T-helper 2 cell treated with Interferon-gamma antibody and Interleukin-4, amounts not matched to agents 5 μg/mL and 100 μg/mL, for 36 hours (primary cell): ENCODE measurements at regions not wholly inside any gene's neighbourhood (a gene's known extent, or its start where the extent isn't known, plus 50 kb on each side); places are given as distances from the start of the nearest gene placed in this dataset.

Source experiments
- DNase-seq: peaks from one replicate; pipeline ENCODE4 v3.0.0; 2021; ENCODE audit warnings: low spot score
- H3K27ac Mint-ChIP-seq: one replicate; pipeline ENCODE4 v1.8.0; 2021; ENCODE audit warnings: mild to moderate bottlenecking, mixed read lengths
- H3K27me3 Mint-ChIP-seq: one replicate; pipeline ENCODE4 v1.8.0; 2021; ENCODE audit warnings: low read depth, mixed read lengths
- H3K36me3 Mint-ChIP-seq: one replicate; pipeline ENCODE4 v1.8.0; 2021; ENCODE audit warnings: low read depth, mixed read lengths
- H3K4me1 Mint-ChIP-seq: one replicate; pipeline ENCODE4 v1.8.0; 2021; ENCODE audit warnings: low read depth, mixed read lengths
- H3K4me3 Mint-ChIP-seq: one replicate; pipeline ENCODE4 v1.8.0; 2022; ENCODE audit warnings: mild to moderate bottlenecking, moderate library complexity, mixed read lengths
- H3K9me3 Mint-ChIP-seq: one replicate; pipeline ENCODE4 v1.8.0; 2021; ENCODE audit warnings: mixed read lengths

DNA sequence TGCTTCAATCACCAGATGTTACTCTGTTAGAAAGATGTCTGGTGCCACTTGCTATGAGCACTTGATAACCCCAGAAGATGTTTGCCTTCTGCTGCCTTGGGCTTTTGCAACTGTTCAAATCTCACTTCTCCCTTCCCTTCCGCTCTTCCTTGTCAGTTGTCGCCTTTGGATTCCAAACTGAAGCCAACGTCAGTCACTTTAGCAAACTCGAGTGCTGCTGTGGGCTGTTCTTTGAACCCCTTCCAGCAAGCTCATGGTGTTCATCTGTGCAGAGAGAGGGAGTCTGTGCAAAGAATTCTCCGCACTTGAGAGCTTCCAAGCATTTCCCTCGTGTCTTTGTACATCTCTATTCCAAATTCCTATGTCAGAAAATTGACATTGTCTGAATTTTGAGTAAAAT, 879.4 kb downstream of the CDH11 start:
- H3K9me3 Mint-ChIP-seq = peaks cover 57% of the 10 kb centered on the region
- no peaks in the 10 kb centered on the region for H3K36me3 Mint-ChIP-seq
- H3K4me3 Mint-ChIP-seq = no peak overlapping the region
- no peak for DNase-seq
- H3K27ac Mint-ChIP-seq = no peak overlapping the region
- no peaks in the 10 kb centered on the region for H3K4me1 Mint-ChIP-seq
- H3K27me3 Mint-ChIP-seq = no peaks in the 10 kb centered on the region

- Mint-ChIP-seq H3K27ac (no peak overlapping the region), H3K4me1 (no peaks in the 10 kb centered on the region), H3K36me3 (no peaks in the 10 kb centered on the region), H3K9me3 (peaks cover 55% of the 10 kb centered on the region), H3K27me3 (no peaks in the 10 kb centered on the region), H3K4me3 (no peak overlapping the region)
- DNase-seq = no peak
These were observed 881.3 kb downstream of the CDH11 start for GRCh38 chr16:64240586-64240985.

GRCh38 chr16:64238571-64238970, 883.3 kb downstream of the CDH11 start:
- H3K9me3 Mint-ChIP-seq = peaks cover 53% of the 10 kb centered on the region
- H3K27ac Mint-ChIP-seq = no peak overlapping the region
- H3K27me3 Mint-ChIP-seq = no peaks in the 10 kb centered on the region
- no peak overlapping the region for H3K4me3 Mint-ChIP-seq
- no peaks in the 10 kb centered on the region for H3K4me1 Mint-ChIP-seq
- no peaks in the 10 kb centered on the region for H3K36me3 Mint-ChIP-seq
- DNase-seq = no peak

GRCh38 chr16:64236316-64236715, 885.5 kb downstream of the CDH11 start:
- no peaks in the 10 kb centered on the region for H3K27me3 Mint-ChIP-seq
- DNase-seq = no peak
- H3K9me3 Mint-ChIP-seq = peaks cover 43% of the 10 kb centered on the region
- no peak overlapping the region for H3K4me3 Mint-ChIP-seq
- H3K27ac Mint-ChIP-seq = no peak overlapping the region
- H3K4me1 Mint-ChIP-seq = no peaks in the 10 kb centered on the region
- H3K36me3 Mint-ChIP-seq = no peaks in the 10 kb centered on the region

- H3K4me1 Mint-ChIP-seq = no peaks in the 10 kb centered on the region
- H3K4me3 Mint-ChIP-seq = no peak overlapping the region
- H3K36me3 Mint-ChIP-seq = no peaks in the 10 kb centered on the region
- no peak for DNase-seq
- H3K27me3 Mint-ChIP-seq = no peaks in the 10 kb centered on the region
- H3K27ac Mint-ChIP-seq = no peak overlapping the region
- H3K9me3 Mint-ChIP-seq = peaks cover 46% of the 10 kb centered on the region
These were observed 887.7 kb downstream of the CDH11 start for GRCh38 chr16:64234200-64234599.

DNA sequence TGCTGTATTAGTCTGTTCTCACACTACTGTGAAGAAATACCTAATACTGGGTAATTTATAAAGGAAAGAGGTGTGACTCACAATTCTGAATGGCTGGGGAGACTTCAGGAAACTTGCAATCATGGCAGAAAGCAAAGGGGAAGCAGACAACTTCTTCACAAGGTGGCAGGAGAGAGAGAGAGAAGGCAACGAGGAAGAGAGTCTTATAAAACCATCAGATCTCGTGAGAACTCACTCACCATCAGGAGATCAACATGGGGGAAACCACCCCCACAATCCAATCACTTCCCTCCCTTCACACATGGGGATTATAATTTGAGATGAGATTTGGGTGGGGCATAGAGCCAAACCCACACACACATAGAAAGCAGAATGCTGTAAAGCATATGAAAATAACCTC, 896.2 kb downstream of the CDH11 start:
- H3K36me3 Mint-ChIP-seq = no peaks in the 10 kb centered on the region
- DNase-seq = no peak
- no peak overlapping the region for H3K4me3 Mint-ChIP-seq
- H3K27me3 Mint-ChIP-seq = no peaks in the 10 kb centered on the region
- peaks cover 70% of the 10 kb centered on the region for H3K9me3 Mint-ChIP-seq
- H3K27ac Mint-ChIP-seq = no peak overlapping the region
- no peaks in the 10 kb centered on the region for H3K4me1 Mint-ChIP-seq

- Mint-ChIP-seq H3K36me3 (no peaks in the 10 kb centered on the region), H3K9me3 (peaks cover 69% of the 10 kb centered on the region), H3K27me3 (no peaks in the 10 kb centered on the region), H3K4me1 (no peaks in the 10 kb centered on the region), H3K27ac (no peak overlapping the region), H3K4me3 (no peak overlapping the region)
- no peak for DNase-seq
These were observed 896.8 kb downstream of the CDH11 start for GRCh38 chr16:64225036-64225435.

DNA sequence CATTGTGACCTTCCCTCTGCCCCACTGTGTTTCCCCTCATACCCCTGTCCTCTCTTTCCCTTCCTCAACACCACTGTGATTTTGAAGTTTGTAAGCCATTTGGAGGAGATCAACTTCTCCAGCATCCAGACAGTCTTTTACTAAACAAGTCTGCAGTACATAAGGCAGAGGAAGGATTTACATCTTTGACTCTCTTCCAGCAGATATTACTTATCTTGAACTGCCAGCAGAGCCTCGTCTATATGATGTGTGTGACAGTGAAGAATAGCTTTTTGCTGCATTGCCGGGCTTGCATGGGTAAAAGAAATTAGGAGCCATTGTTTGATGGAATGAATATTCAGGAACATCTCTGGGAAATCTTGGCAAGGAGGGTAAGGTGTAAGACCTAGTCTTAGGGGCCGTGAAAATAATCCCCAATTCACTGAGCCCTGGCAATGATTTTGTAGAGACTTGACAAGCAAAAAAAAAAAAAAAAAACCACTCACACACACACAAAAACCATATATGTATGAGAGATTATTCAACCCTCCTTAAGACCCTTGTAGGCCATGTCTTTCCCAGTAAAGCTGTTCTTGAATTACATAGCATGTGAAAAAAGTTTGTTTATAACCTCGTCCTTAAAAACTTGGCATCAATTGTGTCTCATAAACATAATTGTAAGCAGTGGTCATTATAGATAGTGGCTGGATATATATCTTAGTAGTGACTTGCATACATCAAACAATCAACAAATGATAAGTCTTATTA, 903.9 kb downstream of the CDH11 start:
- Mint-ChIP-seq H3K4me3 (no peak overlapping the region), H3K36me3 (no peaks in the 10 kb centered on the region)

DNA sequence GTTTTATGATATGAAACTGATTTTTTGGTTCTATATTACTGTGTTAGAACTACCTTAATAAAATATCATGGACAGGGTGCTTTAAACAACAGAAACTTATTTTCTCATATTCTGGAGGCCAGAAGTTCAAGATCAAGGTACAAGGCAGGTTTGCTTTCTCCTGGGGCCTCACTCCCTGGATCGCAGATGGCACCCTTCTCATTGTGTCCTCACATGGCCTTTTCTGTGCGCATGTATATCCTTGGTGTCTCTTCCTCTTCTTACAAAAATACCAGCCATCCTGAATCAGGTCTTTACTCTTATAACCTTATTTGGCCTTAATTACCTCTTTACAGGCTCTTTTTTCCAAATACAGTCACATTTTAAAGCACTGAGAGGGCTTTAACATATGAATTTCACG, 906.1 kb downstream of the CDH11 start:
- no peak overlapping the region for H3K27ac Mint-ChIP-seq
- no peaks in the 10 kb centered on the region for H3K36me3 Mint-ChIP-seq
- H3K4me1 Mint-ChIP-seq = no peaks in the 10 kb centered on the region
- peaks cover 48% of the 10 kb centered on the region for H3K9me3 Mint-ChIP-seq
- no peaks in the 10 kb centered on the region for H3K27me3 Mint-ChIP-seq
- H3K4me3 Mint-ChIP-seq = no peak overlapping the region
- no peak for DNase-seq

More for the DNA sequence above, 903.9 kb downstream of the CDH11 start:
- no peaks in the 10 kb centered on the region for H3K27me3 Mint-ChIP-seq
- DNase-seq = no peak
- H3K4me1 Mint-ChIP-seq = no peaks in the 10 kb centered on the region
- peaks cover 53% of the 10 kb centered on the region for H3K9me3 Mint-ChIP-seq
- H3K27ac Mint-ChIP-seq = no peak overlapping the region

DNA sequence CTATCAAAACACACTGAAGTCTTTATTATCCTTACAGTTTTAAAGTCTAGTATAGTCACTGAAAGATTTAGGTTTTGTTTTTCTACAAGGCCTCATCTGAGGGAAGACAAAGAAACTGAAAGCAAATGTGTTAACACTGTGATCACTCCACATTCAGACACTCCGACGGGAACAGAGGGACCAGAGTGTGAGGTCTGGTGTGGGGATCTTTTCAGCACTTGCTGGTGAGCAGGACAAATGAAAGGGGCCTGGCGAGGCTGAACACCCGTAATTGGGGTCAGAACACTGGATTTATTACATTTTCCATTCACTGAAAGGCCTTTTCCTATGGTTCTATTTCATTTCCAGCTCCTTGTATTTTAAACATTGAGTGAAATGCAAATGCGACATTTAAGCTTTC, 910.5 kb downstream of the CDH11 start:
- no peaks in the 10 kb centered on the region for H3K27me3 Mint-ChIP-seq
- H3K27ac Mint-ChIP-seq = no peak overlapping the region
- H3K36me3 Mint-ChIP-seq = no peaks in the 10 kb centered on the region
- peaks cover 51% of the 10 kb centered on the region for H3K9me3 Mint-ChIP-seq
- no peaks in the 10 kb centered on the region for H3K4me1 Mint-ChIP-seq
- DNase-seq = no peak
- no peak overlapping the region for H3K4me3 Mint-ChIP-seq

- H3K36me3 Mint-ChIP-seq = no peaks in the 10 kb centered on the region
- DNase-seq = no peak
- H3K27ac Mint-ChIP-seq = no peak overlapping the region
- H3K27me3 Mint-ChIP-seq = no peaks in the 10 kb centered on the region
- H3K9me3 Mint-ChIP-seq = peaks cover 50% of the 10 kb centered on the region
- no peaks in the 10 kb centered on the region for H3K4me1 Mint-ChIP-seq
- no peak overlapping the region for H3K4me3 Mint-ChIP-seq
These were observed 915.0 kb downstream of the CDH11 start for GRCh38 chr16:64206862-64207261.

- H3K27me3 Mint-ChIP-seq = no peaks in the 10 kb centered on the region
- no peaks in the 10 kb centered on the region for H3K4me1 Mint-ChIP-seq
- H3K27ac Mint-ChIP-seq = no peak overlapping the region
- H3K9me3 Mint-ChIP-seq = peaks cover 40% of the 10 kb centered on the region
- DNase-seq = no peak
- no peak overlapping the region for H3K4me3 Mint-ChIP-seq
- no peaks in the 10 kb centered on the region for H3K36me3 Mint-ChIP-seq
These were observed 918.7 kb downstream of the CDH11 start for GRCh38 chr16:64203126-64203525.

GRCh38 chr16:64202571-64202970, 919.3 kb downstream of the CDH11 start:
- Mint-ChIP-seq H3K4me1 (no peaks in the 10 kb centered on the region), H3K9me3 (peaks cover 36% of the 10 kb centered on the region), H3K4me3 (no peak overlapping the region), H3K27me3 (no peaks in the 10 kb centered on the region), H3K36me3 (no peaks in the 10 kb centered on the region), H3K27ac (no peak overlapping the region)
- no peak for DNase-seq

- no peak overlapping the region for H3K4me3 Mint-ChIP-seq
- H3K9me3 Mint-ChIP-seq = peaks cover 29% of the 10 kb centered on the region
- no peaks in the 10 kb centered on the region for H3K4me1 Mint-ChIP-seq
- H3K27ac Mint-ChIP-seq = no peak overlapping the region
- H3K36me3 Mint-ChIP-seq = no peaks in the 10 kb centered on the region
- no peaks in the 10 kb centered on the region for H3K27me3 Mint-ChIP-seq
- no peak for DNase-seq
These were observed 925.4 kb downstream of the CDH11 start for GRCh38 chr16:64196444-64196843.

DNA sequence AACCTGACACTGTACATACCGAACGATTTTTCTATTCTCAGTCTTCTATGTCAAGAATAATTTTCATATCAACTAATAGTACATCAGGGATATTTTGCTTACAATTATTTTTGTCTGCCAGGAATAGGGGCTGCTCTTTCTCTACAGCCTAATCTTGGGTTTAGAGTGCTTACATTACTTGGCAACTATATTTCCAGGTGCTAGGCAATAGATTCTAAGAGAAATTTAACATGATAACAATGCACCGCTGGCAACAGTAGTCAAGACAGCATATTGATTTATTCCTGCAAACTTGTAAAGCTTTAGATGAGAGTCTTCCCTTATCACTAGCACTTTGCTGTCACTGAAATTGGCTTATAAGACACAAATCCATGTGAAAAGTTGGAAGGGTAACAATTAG, 935.9 kb downstream of the CDH11 start:
- Mint-ChIP-seq H3K4me3 (no peak overlapping the region), H3K36me3 (no peaks in the 10 kb centered on the region), H3K27ac (no peak overlapping the region), H3K4me1 (no peaks in the 10 kb centered on the region), H3K27me3 (no peaks in the 10 kb centered on the region), H3K9me3 (peaks cover 27% of the 10 kb centered on the region)
- DNase-seq = no peak
